ENCODE measurements at regions not wholly inside any gene's neighbourhood (a gene's known extent, or its start where the extent isn't known, plus 50 kb on each side); places are given as distances from the start of the nearest gene placed in this dataset.

DNA sequence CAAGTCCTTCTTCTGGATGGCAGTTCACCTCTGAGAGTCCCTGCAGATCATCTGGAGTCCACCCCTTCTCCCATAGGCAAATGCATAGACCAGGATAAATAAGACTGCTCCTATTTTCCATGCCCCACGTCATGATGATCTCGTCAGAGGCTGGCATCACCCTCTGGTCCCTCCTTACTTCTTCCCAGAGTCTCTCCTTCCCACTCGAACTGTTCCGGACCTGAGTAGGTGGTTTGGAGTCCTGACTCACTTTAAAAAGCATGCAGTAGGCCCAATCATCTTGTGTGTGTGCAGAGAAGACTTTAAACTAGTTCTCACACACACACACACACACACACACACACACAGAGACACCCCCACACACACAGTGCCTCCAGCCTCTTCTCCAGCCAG, 72.0 kb downstream of the SOX9 start:
- dilution Hi-C loops (cut with MboI; ENCODE audit: extremely low pct_ligation_motif_present, low sequenced_read_pairs) (no loop called here), intact Hi-C loops (cut with micrococcal nuclease) (no loop called here)
- no peak overlapping the region for H3K4me3 ChIP-seq (replicated peaks in 1 of 3; ENCODE audit: insufficient read depth in 1 of 3, low read depth in 1 of 3, low read length in 3 of 3)
- peaks cover 4% of the 10 kb centered on the region for H3K9me3 ChIP-seq (replicated peaks; ENCODE audit: control insufficient read depth, insufficient read depth, low read length)
- TF ChIP-seq POLR2AphosphoS5 (IDR thresholded peaks at IDR 0.05; ENCODE audit: insufficient read depth, low read depth, low read length) (no peak), POLR2A (IDR thresholded peaks at IDR 0.05; ENCODE audit: low read depth, low read length) (no peak), EZH2 (IDR thresholded peaks at IDR 0.05; ENCODE audit: borderline replicate concordance, low read depth, low read length, severe bottlenecking) (no peak), FOS (IDR thresholded peaks at IDR 0.05; ENCODE audit: borderline replicate concordance, insufficient read depth, low read length) (no peak), JUN (IDR thresholded peaks at IDR 0.05; ENCODE audit: borderline replicate concordance, insufficient read depth, insufficient read length, low read depth) (no peak), MYC (IDR thresholded peaks at IDR 0.05; ENCODE audit: low read depth, low read length) (no peak), GATA2 (IDR thresholded peaks at IDR 0.05; ENCODE audit: insufficient read depth, insufficient read length, low read depth, low read length) (no peak)
- TF ChIP-seq, protein P1, sequence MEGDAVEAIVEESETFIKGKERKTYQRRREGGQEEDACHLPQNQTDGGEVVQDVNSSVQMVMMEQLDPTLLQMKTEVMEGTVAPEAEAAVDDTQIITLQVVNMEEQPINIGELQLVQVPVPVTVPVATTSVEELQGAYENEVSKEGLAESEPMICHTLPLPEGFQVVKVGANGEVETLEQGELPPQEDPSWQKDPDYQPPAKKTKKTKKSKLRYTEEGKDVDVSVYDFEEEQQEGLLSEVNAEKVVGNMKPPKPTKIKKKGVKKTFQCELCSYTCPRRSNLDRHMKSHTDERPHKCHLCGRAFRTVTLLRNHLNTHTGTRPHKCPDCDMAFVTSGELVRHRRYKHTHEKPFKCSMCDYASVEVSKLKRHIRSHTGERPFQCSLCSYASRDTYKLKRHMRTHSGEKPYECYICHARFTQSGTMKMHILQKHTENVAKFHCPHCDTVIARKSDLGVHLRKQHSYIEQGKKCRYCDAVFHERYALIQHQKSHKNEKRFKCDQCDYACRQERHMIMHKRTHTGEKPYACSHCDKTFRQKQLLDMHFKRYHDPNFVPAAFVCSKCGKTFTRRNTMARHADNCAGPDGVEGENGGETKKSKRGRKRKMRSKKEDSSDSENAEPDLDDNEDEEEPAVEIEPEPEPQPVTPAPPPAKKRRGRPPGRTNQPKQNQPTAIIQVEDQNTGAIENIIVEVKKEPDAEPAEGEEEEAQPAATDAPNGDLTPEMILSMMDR (IDR thresholded peaks at IDR 0.05; ENCODE audit: extremely low read depth in 1 of 2, insufficient read depth in 1 of 2, low read depth in 1 of 2, low read length in 2 of 2): no peak
- TF ChIP-seq, protein P2, sequence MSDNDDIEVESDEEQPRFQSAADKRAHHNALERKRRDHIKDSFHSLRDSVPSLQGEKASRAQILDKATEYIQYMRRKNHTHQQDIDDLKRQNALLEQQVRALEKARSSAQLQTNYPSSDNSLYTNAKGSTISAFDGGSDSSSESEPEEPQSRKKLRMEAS (IDR thresholded peaks at IDR 0.05; ENCODE audit: insufficient read depth, insufficient read length): no peak
- CTCF ChIA-PET: no interaction called here
- no peaks in the 10 kb centered on the region for H4K20me1 ChIP-seq (replicated peaks; ENCODE audit: control insufficient read depth, extremely low read depth, insufficient read depth, low read length)
- H3K79me2 ChIP-seq (ENCODE audit: control insufficient read depth, insufficient read depth, low read length): no peaks in the 10 kb centered on the region
- H3K9ac ChIP-seq (replicated peaks; ENCODE audit: extremely low read depth, insufficient read depth, low read length): no peak overlapping the region
- no peaks in the 10 kb centered on the region for H3K27me3 ChIP-seq (ENCODE audit: control insufficient read depth in 2 of 2, insufficient read depth in 2 of 2, low read length in 2 of 2)
- no peak overlapping the region for H3K4me2 ChIP-seq (ENCODE audit: insufficient read depth, low read length)
- BruUV-seq (replicated peaks): no TSS peak
- H3K9me1 ChIP-seq (replicated peaks; ENCODE audit: control insufficient read depth, extremely low read depth, insufficient read depth, low read length): no peaks in the 10 kb centered on the region
- DNase-seq (ENCODE audit: low read depth, low spot score) (no peak), FAIRE-seq (no peak)
- H3K27ac ChIP-seq (ENCODE audit: insufficient read depth, low read depth, low read length): no peak overlapping the region
- H3K4me1 ChIP-seq (ENCODE audit: control insufficient read depth, extremely low read depth, insufficient read depth, low read length): no peaks in the 10 kb centered on the region
- H2AFZ ChIP-seq (ENCODE audit: low read depth, low read length): no peak overlapping the region
- no peaks in the 10 kb centered on the region for H3K36me3 ChIP-seq (ENCODE audit: control insufficient read depth in 2 of 2, extremely low read depth in 1 of 2, insufficient read depth in 2 of 2, low read length in 2 of 2)
- POLR2A ChIA-PET: no interaction called here
